Esophagus muscularis mucosa (tissue), 4 donors: ENCODE measurements at regions not wholly inside any gene's neighbourhood (a gene's known extent, or its start where the extent isn't known, plus 50 kb on each side); places are given as distances from the start of the nearest gene placed in this dataset.

Experiments used
- DNase-seq: peaks from one replicate; pipeline ENCODE4 v3.0.0-alpha.2; 2017; ENCODE audit errors: extremely low spot score
- H3K27ac ChIP-seq, 4 donors: fragments of 200-600 bp; sonication (generic); replicated peaks in 1 of 4; 1 replicate in 3 of 4; 2 replicates in 1 of 4; pipeline ENCODE4 v1.5.1; 2016 to 2019; ENCODE audit warnings: mild to moderate bottlenecking in 1 of 4
- H3K27me3 ChIP-seq, 4 donors: fragments of 200-600 bp; sonication (generic); one replicate each; pipeline versions ENCODE4 v1.5.1 to v1.6.0; 2016 to 2019
- H3K36me3 ChIP-seq, 4 donors: fragments of 200-600 bp; sonication (generic); one replicate each; pipeline ENCODE4 v1.5.1; 2016 to 2019
- H3K4me1 ChIP-seq, 4 donors: fragments of 200-600 bp; sonication (generic); one replicate each; pipeline ENCODE4 v1.5.1; 2016 to 2019
- H3K4me3 ChIP-seq, 4 donors: fragments of 200-600 bp; sonication (generic); 1 replicate in 2 of 4; 2 replicates in 2 of 4; pipeline ENCODE4 v1.5.1; 2016 to 2019; ENCODE audit warnings: mild to moderate bottlenecking in 4 of 4, moderate library complexity in 1 of 4
- H3K9me3 ChIP-seq, 4 donors: fragments of 200-600 bp; sonication (generic); 1 replicate in 3 of 4; 2 replicates in 1 of 4; pipeline ENCODE4 v1.5.1; 2016 to 2019
- EP300 ChIP-seq: sonication (generic); formaldehyde crosslinking; IDR thresholded peaks from one replicate; pipeline ENCODE4 v1.6.1; 2017; ENCODE audit warnings: antibody characterized with exemption
- POLR2A ChIP-seq: fragments of 450-650 bp; IDR thresholded peaks from one replicate; pipeline ENCODE4 v1.6.1; 2017; ENCODE audit warnings: antibody characterized with exemption, moderate library complexity, mild to moderate bottlenecking, low read depth
- POLR2AphosphoS5 ChIP-seq, 2 donors: sonication (generic); formaldehyde crosslinking; IDR thresholded peaks; one replicate each; pipeline ENCODE4 v1.6.1; 2017; ENCODE audit warnings: antibody characterized with exemption in 2 of 2
- WGBS: methylation state at CpG from one replicate; pipeline ENCODE4 v1.1.5; 2018; 5-methylcytosine and 5-hydroxymethylcytosine counted together
- intact Hi-C: fragments of 100-400 bp; cut with DNase I; formaldehyde crosslinking; loops from one replicate; pipeline ENCODE4 v1.15.1; 2023
- TF ChIP-seq, protein P1 (sequence below), 3 experiments: fragments of 200-600 bp in 2 of 3; fragments of 450-650 bp in 1 of 3; sonication (generic) in 2 of 3; IDR thresholded peaks; one replicate each; pipeline ENCODE4 v1.5.1; 2017 to 2019; ENCODE audit warnings: antibody characterized with exemption in 3 of 3, mild to moderate bottlenecking in 2 of 3, moderate library complexity in 1 of 3

DNA sequence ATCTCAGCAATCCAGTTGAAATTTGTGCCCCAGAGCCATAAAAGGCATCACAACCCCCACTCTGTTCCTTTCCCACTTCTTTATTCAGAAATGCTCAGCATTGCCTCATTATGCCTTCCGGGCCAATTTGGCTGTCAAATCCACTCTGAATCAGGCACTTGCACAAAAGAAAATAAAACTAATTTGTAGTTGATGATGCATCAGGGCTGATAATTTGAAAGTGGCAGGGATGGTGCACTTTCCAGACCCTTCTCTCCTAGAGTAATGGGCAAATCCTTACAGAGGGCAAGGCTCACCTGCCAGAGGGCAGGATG, 147.9 kb upstream of the PDE1C start:
- Histone ChIP-seq H3K36me3 (no peaks in the 10 kb centered on the region), H3K9me3 (no peaks in the 10 kb centered on the region), H3K4me1 (no peaks in the 10 kb centered on the region), H3K4me3 (no peak overlapping the region), H3K27ac (no peak overlapping the region), H3K27me3 (peaks cover 0 to 4% (median 0%) of the 10 kb centered on the region in 4 donors)
- intact Hi-C loops, result loop anchor here (10.0 kb wide), 1 partner anchor 127 kb away; no protein-coding TSS in a partner anchor
- TF ChIP-seq POLR2A, result no peak
- TF ChIP-seq EP300, result no peak
- no peak for TF ChIP-seq POLR2AphosphoS5 (IDR thresholded peaks at IDR 0.05)
- TF ChIP-seq, protein P1, sequence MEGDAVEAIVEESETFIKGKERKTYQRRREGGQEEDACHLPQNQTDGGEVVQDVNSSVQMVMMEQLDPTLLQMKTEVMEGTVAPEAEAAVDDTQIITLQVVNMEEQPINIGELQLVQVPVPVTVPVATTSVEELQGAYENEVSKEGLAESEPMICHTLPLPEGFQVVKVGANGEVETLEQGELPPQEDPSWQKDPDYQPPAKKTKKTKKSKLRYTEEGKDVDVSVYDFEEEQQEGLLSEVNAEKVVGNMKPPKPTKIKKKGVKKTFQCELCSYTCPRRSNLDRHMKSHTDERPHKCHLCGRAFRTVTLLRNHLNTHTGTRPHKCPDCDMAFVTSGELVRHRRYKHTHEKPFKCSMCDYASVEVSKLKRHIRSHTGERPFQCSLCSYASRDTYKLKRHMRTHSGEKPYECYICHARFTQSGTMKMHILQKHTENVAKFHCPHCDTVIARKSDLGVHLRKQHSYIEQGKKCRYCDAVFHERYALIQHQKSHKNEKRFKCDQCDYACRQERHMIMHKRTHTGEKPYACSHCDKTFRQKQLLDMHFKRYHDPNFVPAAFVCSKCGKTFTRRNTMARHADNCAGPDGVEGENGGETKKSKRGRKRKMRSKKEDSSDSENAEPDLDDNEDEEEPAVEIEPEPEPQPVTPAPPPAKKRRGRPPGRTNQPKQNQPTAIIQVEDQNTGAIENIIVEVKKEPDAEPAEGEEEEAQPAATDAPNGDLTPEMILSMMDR (IDR thresholded peaks at IDR 0.05), result no peak
- 74% methylated on average over 1 of the region's 1 CpG for WGBS
- peak; percentile 64 for DNase-seq

DNA sequence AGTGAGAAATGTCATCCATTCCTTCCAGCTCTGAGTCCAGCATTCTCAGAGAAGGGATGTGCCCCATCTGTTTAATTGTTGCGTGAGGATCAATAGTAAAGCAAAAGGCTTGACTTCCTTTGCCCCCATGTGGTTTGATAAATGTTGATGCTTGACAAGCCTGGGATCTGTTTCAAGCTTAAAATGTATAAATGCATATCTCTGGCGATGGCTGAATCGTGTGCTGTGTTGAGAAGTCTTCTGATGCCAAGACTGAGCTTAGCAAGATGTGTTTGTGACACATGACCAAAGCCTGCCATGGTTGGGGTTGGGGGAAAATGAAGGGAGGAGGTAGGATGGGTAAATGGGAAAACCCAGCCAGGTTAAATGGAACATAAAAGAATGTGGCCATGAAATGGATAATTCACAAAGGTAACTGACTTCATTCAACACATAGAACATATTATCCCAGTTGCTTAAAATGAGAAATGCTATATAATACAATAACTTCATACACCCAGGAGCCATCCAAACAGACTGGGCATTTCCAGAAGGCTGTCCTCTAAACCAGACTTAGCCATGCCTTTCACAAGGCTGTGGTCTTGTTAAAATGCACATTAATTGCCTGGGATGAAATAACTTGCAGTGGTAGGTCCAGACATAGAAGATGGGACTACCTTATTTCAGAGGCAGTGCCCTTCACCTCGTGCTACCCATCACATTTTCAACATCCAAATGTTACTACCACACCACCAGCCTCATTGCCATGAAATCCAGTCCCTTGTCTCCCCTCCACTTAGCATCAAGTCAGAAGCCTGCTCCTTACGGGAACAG, 147.3 kb upstream of the PDE1C start:
- Histone ChIP-seq H3K4me1 (no peaks in the 10 kb centered on the region), H3K4me3 (no peak overlapping the region), H3K27ac (no peak overlapping the region), H3K27me3 (peaks cover 0 to 2% (median 0%) of the 10 kb centered on the region in 4 donors), H3K36me3 (no peaks in the 10 kb centered on the region), H3K9me3 (no peaks in the 10 kb centered on the region)
- no peak for TF ChIP-seq EP300
- intact Hi-C loops, result loop anchor here (10.0 kb wide), 1 partner anchor 127 kb away; no protein-coding TSS in a partner anchor
- DNase-seq, result peak; percentile 81
- 61% methylated on average over 5 of the region's 5 CpGs for WGBS

DNA sequence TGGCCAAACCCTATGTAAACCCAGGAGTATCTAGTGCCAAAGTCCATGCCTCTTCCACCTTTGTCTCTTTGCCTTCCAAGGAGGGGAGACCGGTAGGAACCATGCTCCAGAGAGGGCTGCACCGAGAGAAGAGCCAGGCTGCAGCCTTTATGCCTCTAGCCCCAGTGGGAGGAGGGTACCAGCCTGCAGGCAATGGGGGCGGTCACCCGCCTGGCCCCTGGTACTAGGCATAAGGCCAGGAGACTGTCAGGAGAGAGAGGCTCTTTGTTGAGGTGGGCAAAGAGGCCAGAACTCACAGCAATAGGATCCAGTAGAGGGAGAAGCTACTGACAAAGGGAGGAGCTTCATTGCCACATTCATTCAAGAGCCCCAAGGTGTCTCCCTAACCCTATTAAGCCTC, 146.6 kb upstream of the PDE1C start:
- TF ChIP-seq, protein P1 (IDR thresholded peaks at IDR 0.05), result no peak
- no peak for TF ChIP-seq EP300
- TF ChIP-seq POLR2AphosphoS5 (IDR thresholded peaks at IDR 0.05), result no peak
- no peak for TF ChIP-seq POLR2A
- no peak for DNase-seq
- Histone ChIP-seq H3K27ac (no peak overlapping the region), H3K4me3 (no peak overlapping the region), H3K36me3 (no peaks in the 10 kb centered on the region), H3K9me3 (no peaks in the 10 kb centered on the region), H3K27me3 (peaks cover 0 to 7% (median 0%) of the 10 kb centered on the region in 4 donors), H3K4me1 (no peaks in the 10 kb centered on the region)
- WGBS, result 87% methylated on average over 4 of the region's 4 CpGs
- intact Hi-C loops, result loop anchor here (10.0 kb wide), 1 partner anchor 128 kb away; no protein-coding TSS in a partner anchor

DNA sequence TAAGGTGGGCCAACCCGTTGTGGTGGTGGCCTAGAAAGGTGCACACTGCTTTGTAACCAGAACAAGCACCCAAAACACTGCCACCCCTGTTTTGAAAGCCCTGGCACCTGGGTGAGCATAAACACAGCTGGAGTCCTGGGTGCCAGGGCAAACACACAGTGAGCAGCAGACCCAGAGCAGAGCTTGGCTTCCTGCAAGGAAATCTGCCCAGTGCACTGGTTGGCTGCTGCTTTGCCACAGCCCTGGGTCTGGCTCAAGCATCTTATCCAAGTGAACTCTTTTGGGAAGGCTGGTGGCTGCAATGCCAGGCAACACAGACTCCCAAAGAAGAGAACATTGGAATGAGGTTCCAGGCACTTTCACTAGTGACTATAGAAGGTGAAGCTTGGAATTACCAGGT, 145.5 kb upstream of the PDE1C start:
- Histone ChIP-seq H3K36me3 (no peaks in the 10 kb centered on the region), H3K4me3 (no peak overlapping the region), H3K9me3 (no peaks in the 10 kb centered on the region), H3K4me1 (no peaks in the 10 kb centered on the region), H3K27me3 (peaks cover 0 to 7% (median 0%) of the 10 kb centered on the region in 4 donors), H3K27ac (no peak overlapping the region)
- 90% methylated on average over 1 of the region's 1 CpG for WGBS
- intact Hi-C loops, result loop anchor here (10.0 kb wide), 1 partner anchor 129 kb away; no protein-coding TSS in a partner anchor
- peak; percentile 68 for DNase-seq
- TF ChIP-seq, protein P1 (IDR thresholded peaks at IDR 0.05), result no peak
- TF ChIP-seq POLR2AphosphoS5 (IDR thresholded peaks at IDR 0.05) (no peak), EP300 (no peak), POLR2A (no peak)

DNA sequence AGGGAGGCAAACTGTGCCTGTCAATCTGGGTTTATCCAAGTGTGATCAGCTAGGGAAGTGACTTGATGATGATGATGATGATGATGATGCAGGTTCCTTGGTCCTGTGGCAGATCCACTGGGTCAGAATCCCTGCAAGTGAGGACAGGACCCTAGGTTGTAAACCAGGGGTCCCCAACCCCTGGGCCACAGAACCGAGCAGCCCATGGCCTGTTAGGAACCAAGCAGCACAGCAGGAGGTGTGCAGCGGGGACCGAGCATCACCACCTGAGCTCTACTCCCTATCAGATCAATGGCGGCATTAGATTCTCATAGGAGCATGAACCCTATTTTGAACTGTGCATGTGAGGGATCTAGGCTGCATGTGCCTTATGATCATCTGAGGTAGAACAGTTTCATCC, 144.7 kb upstream of the PDE1C start:
- TF ChIP-seq POLR2A (no peak), EP300 (no peak), POLR2AphosphoS5 (IDR thresholded peaks at IDR 0.05) (no peak)
- TF ChIP-seq, protein P1 (IDR thresholded peaks at IDR 0.05), result no peak
- no peak overlapping the region for H3K4me3 ChIP-seq
- H3K9me3 ChIP-seq, result no peaks in the 10 kb centered on the region
- no CpG with 5 or more reads among the region's 4 CpGs for WGBS
- no peaks in the 10 kb centered on the region for H3K36me3 ChIP-seq
- intact Hi-C loops, result loop anchor here (10.0 kb wide), 1 partner anchor 130 kb away; no protein-coding TSS in a partner anchor
- no peaks in the 10 kb centered on the region for H3K4me1 ChIP-seq
- DNase-seq, result peak; percentile 81
- H3K27ac ChIP-seq, result no peak overlapping the region
- H3K27me3 ChIP-seq, result peaks cover 0 to 7% (median 0%) of the 10 kb centered on the region in 4 donors
